Type B pancreatic cell (in vitro differentiated cells): ENCODE measurements at regions not wholly inside any gene's neighbourhood (a gene's known extent, or its start where the extent isn't known, plus 50 kb on each side); places are given as distances from the start of the nearest gene placed in this dataset.

ENCODE experiments used
- DNase-seq: peaks from one replicate; pipeline ENCODE4 v3.0.0; 2021; ENCODE audit warnings: mixed read lengths; ENCODE audit not compliant: unreplicated experiment; ENCODE audit errors: extremely low spot score
- H3K27ac Mint-ChIP-seq: 2 replicates; pipeline ENCODE4 v1.8.0; 2021; ENCODE audit warnings: mild to moderate bottlenecking, mixed read lengths
- H3K27me3 Mint-ChIP-seq: 2 replicates; pipeline ENCODE4 v1.8.0; 2021; ENCODE audit warnings: mixed read lengths
- H3K36me3 Mint-ChIP-seq: 2 replicates; pipeline ENCODE4 v1.8.0; 2021; ENCODE audit warnings: mixed read lengths
- H3K4me1 Mint-ChIP-seq: one replicate; pipeline ENCODE4 v1.8.0; 2021; ENCODE audit warnings: mixed read lengths; ENCODE audit not compliant: unreplicated experiment
- H3K4me3 Mint-ChIP-seq: 2 replicates; pipeline ENCODE4 v1.8.0; 2021; ENCODE audit warnings: mild to moderate bottlenecking, mixed read lengths
- H3K9me3 Mint-ChIP-seq: 2 replicates; pipeline ENCODE4 v1.8.0; 2021; ENCODE audit warnings: mixed read lengths
- TF ChIP-seq, protein P1 (sequence below): fragments of 200-600 bp; sonication (generic); conservative IDR thresholded peaks from 2 replicates; pipeline ENCODE4 v1.5.0; 2021; ENCODE audit warnings: antibody characterized with exemption, mild to moderate bottlenecking

DNA sequence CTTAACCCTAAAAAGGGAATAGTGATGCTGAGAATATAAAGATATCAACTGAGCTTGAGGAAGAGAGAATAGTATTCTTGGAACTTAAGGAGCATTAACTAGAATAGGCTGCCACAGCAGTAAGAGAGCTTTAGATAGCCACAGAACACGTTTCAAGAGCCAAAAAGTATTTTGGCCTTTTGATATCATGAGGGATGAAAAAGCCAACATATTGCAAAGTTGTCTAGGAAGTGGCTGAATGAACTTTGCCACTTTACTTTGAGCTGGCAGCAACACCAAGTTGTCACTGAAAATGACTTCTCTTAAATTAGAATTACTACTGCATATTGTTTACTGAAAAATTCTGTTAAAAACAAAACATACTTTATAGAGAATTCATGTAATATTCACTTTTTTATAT, 1476.2 kb downstream of the MRPL39 start:
- Mint-ChIP-seq H3K4me1 (no peaks in the 10 kb centered on the region), H3K27me3 (no peaks in the 10 kb centered on the region), H3K9me3 (no peaks in the 10 kb centered on the region), H3K27ac (no peak overlapping the region), H3K36me3 (no peaks in the 10 kb centered on the region), H3K4me3 (no peak overlapping the region)
- DNase-seq: no peak
- TF ChIP-seq, protein P1, sequence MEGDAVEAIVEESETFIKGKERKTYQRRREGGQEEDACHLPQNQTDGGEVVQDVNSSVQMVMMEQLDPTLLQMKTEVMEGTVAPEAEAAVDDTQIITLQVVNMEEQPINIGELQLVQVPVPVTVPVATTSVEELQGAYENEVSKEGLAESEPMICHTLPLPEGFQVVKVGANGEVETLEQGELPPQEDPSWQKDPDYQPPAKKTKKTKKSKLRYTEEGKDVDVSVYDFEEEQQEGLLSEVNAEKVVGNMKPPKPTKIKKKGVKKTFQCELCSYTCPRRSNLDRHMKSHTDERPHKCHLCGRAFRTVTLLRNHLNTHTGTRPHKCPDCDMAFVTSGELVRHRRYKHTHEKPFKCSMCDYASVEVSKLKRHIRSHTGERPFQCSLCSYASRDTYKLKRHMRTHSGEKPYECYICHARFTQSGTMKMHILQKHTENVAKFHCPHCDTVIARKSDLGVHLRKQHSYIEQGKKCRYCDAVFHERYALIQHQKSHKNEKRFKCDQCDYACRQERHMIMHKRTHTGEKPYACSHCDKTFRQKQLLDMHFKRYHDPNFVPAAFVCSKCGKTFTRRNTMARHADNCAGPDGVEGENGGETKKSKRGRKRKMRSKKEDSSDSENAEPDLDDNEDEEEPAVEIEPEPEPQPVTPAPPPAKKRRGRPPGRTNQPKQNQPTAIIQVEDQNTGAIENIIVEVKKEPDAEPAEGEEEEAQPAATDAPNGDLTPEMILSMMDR: no peak

DNA sequence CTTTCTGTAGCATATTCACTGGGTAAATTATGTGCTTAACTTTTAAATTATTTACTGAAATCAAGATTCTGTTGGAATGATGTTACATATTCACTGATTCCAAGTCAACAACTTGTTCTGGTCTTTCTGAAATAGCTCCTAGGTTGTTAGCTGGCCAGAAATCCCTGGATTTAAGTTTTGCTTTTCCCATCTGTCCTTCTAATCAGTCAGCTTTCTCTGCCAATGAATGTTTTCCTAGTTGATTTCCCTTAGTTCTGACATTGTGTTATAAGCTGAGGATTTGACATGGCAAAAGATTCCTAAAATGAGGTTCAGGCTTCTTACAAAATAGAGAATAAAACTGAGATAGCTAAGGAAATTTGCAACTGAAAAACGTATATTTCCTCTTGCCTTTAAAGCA, 1479.6 kb downstream of the MRPL39 start:
- Mint-ChIP-seq H3K4me1 (no peaks in the 10 kb centered on the region), H3K27me3 (no peaks in the 10 kb centered on the region), H3K4me3 (no peak overlapping the region), H3K9me3 (no peaks in the 10 kb centered on the region), H3K27ac (no peak overlapping the region), H3K36me3 (no peaks in the 10 kb centered on the region)
- TF ChIP-seq, protein P1: no peak
- no peak for DNase-seq

DNA sequence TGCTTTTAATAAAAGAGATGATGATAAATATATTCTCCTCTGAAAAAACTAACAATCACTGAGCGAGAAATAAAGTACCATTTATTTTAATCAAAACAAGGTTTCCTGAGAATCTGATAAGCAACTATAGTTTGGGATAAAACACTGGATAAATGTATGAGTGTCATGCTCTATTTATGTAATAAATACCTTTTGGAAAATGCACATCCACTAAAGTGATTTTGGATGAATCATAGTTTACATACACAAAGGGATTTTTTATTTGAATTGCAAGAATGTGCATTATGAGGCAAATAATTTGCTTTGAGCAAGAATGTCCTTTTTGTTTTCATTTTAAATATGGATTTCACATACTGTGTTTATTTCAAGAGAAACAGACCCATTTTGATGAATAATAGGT, 1483.5 kb downstream of the MRPL39 start:
- Mint-ChIP-seq H3K36me3 (no peaks in the 10 kb centered on the region), H3K27ac (no peak overlapping the region), H3K27me3 (no peaks in the 10 kb centered on the region), H3K4me1 (no peaks in the 10 kb centered on the region), H3K4me3 (no peak overlapping the region), H3K9me3 (no peaks in the 10 kb centered on the region)
- DNase-seq: no peak
- TF ChIP-seq, protein P1: no peak

DNA sequence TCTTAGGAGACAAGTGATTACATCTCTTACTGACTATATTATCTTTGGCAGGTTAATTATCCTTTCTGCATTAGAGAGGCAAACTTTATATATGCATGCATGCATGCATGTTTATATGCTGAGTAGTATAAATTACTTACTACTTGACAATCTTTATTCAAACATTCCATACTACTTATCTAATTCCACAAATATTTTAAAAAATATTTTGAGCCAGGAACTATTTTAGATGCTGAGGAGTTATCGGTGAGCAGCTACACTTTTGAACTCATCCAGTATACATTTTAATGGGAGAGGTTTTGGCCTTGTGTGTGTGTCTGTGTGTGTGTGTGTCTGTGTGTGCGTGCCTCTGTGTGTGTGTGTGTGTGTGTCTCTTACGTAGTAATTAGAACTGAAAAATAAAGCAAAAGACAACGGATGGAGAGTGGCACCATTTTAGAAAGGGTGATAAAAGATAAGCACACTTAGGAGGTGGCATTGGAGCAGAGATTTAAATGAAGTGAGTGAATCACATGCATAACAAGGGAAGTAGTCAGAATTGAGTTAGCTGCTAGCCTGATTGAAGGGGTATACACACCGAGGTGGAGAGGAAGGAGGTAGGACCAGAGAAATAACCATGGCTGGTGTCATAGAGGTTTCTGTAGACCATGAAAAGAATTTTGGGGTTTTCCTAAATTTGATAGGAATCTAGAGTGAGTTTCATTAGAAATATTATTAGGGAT, 1488.4 kb downstream of the MRPL39 start:
- no peak for DNase-seq
- H3K36me3 Mint-ChIP-seq: no peaks in the 10 kb centered on the region
- H3K27me3 Mint-ChIP-seq: no peaks in the 10 kb centered on the region
- H3K9me3 Mint-ChIP-seq: no peaks in the 10 kb centered on the region
- H3K4me1 Mint-ChIP-seq: no peaks in the 10 kb centered on the region
- no peak overlapping the region for H3K27ac Mint-ChIP-seq
- H3K4me3 Mint-ChIP-seq: no peak overlapping the region
- TF ChIP-seq, protein P1: no peak

DNA sequence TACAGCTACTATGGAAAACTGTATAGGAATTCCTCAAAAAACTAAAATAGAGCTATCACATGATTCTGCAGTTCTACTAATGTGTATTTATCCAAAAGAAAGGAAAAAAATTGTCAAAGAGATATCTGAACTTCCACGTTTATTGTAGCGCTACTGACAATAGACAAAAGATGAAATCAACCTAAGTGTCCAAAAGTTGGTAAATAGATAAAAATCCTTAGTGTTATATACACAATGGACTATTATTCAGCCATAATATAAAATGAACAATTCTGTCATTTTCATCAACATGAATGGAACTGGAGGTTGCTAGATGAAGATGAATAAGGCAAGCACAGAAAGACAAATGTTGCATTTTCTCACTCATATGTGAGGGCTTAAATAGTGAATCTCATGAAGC, 1492.1 kb downstream of the MRPL39 start:
- Mint-ChIP-seq H3K9me3 (no peaks in the 10 kb centered on the region), H3K27me3 (no peaks in the 10 kb centered on the region), H3K4me1 (no peaks in the 10 kb centered on the region), H3K36me3 (no peaks in the 10 kb centered on the region), H3K27ac (no peak overlapping the region), H3K4me3 (no peak overlapping the region)
- TF ChIP-seq, protein P1: no peak
- DNase-seq: no peak
